Peyer's patch (tissue), 4 donors: ENCODE measurements at regions not wholly inside any gene's neighbourhood (a gene's known extent, or its start where the extent isn't known, plus 50 kb on each side); places are given as distances from the start of the nearest gene placed in this dataset.
A peak's percentile ranks its signal among the peaks of the same experiment; 100 is the strongest.

Experiments
- DNase-seq, 3 donors: peaks; one replicate each; pipeline ENCODE4 v3.0.0-alpha.2; 2017 to 2019
- H3K27ac ChIP-seq, 4 donors: fragments of 200-600 bp; sonication (generic); one replicate each; pipeline ENCODE4 v1.5.1; 2016 to 2019
- H3K27me3 ChIP-seq, 2 donors: fragments of 200-600 bp; sonication (generic); one replicate each; pipeline ENCODE4 v1.5.1; 2019
- H3K36me3 ChIP-seq, 3 donors: fragments of 200-600 bp; sonication (generic); one replicate each; pipeline ENCODE4 v1.5.1; 2016 to 2019
- H3K4me1 ChIP-seq, 4 donors: fragments of 200-600 bp; sonication (generic); one replicate each; pipeline ENCODE4 v1.5.1; 2016 to 2019
- H3K4me3 ChIP-seq, 4 donors: fragments of 200-600 bp; sonication (generic); 1 replicate in 3 of 4; 2 replicates in 1 of 4; pipeline ENCODE4 v1.5.1; 2016 to 2019; ENCODE audit warnings: mild to moderate bottlenecking in 1 of 4
- H3K9me3 ChIP-seq, 4 donors: fragments of 200-600 bp; sonication (generic); one replicate each; pipeline ENCODE4 v1.5.1; 2016 to 2019; ENCODE audit warnings: mild to moderate bottlenecking in 1 of 4
- CTCF ChIP-seq, 6 experiments: fragments of 450-650 bp in 4 of 6; fragments of 200-600 bp in 2 of 6; sonication (generic) in 1 of 6; IDR thresholded peaks; one replicate each; pipeline ENCODE4 v1.5.1; 2017 to 2019; ENCODE audit warnings: antibody characterized with exemption in 6 of 6, mild to moderate bottlenecking in 3 of 6, moderate library complexity in 1 of 6
- POLR2A ChIP-seq, 2 donors: fragments of 450-650 bp; IDR thresholded peaks; one replicate each; pipeline ENCODE4 v1.5.1; 2017; ENCODE audit warnings: antibody characterized with exemption in 2 of 2, mild to moderate bottlenecking in 2 of 2, moderate library complexity in 2 of 2

- Histone ChIP-seq H3K36me3 (no peaks in the 10 kb centered on the region), H3K4me3 (no peak overlapping the region), H3K4me1 (no peaks in the 10 kb centered on the region), H3K27ac (no peak overlapping the region), H3K9me3 (no peaks in the 10 kb centered on the region), H3K27me3 (no peaks in the 10 kb centered on the region)
- no peak for DNase-seq
- no peak for TF ChIP-seq CTCF (IDR thresholded peaks at IDR 0.05)
- TF ChIP-seq POLR2A (IDR thresholded peaks at IDR 0.05) = no peak
Observed at GRCh38 chr2:18750672-18751554, 161.5 kb upstream of the NT5C1B start.

GRCh38 chr2:18749912-18750526 lies 160.7 kb upstream of the NT5C1B start:
- Histone ChIP-seq H3K9me3 (no peaks in the 10 kb centered on the region), H3K4me3 (no peak overlapping the region), H3K27ac (no peak overlapping the region), H3K36me3 (no peaks in the 10 kb centered on the region), H3K4me1 (no peaks in the 10 kb centered on the region), H3K27me3 (no peaks in the 10 kb centered on the region)
- DNase-seq = peak in 2 of 3 donors; percentile 22 to 59
- TF ChIP-seq POLR2A (IDR thresholded peaks at IDR 0.05) = no peak
- peak; percentile 18 to 76 (median 72) for TF ChIP-seq CTCF (IDR thresholded peaks at IDR 0.05)

- no peaks in the 10 kb centered on the region for H3K27me3 ChIP-seq
- no peak for DNase-seq
- no peaks in the 10 kb centered on the region for H3K36me3 ChIP-seq
- TF ChIP-seq CTCF (IDR thresholded peaks at IDR 0.05) = no peak
- no peak for TF ChIP-seq POLR2A (IDR thresholded peaks at IDR 0.05)
- H3K4me1 ChIP-seq = no peaks in the 10 kb centered on the region
- H3K27ac ChIP-seq = no peak overlapping the region
- H3K4me3 ChIP-seq = no peak overlapping the region
- no peaks in the 10 kb centered on the region for H3K9me3 ChIP-seq
Observed at GRCh38 chr2:18745431-18746272, 156.3 kb upstream of the NT5C1B start.

GRCh38 chr2:18741895-18742732 lies 152.7 kb upstream of the NT5C1B start:
- no peak overlapping the region for H3K27ac ChIP-seq
- no peaks in the 10 kb centered on the region for H3K27me3 ChIP-seq
- no peaks in the 10 kb centered on the region for H3K4me1 ChIP-seq
- no peaks in the 10 kb centered on the region for H3K9me3 ChIP-seq
- no peak overlapping the region for H3K4me3 ChIP-seq
- no peak for DNase-seq
- TF ChIP-seq CTCF (IDR thresholded peaks at IDR 0.05) = no peak
- TF ChIP-seq POLR2A (IDR thresholded peaks at IDR 0.05) = no peak
- H3K36me3 ChIP-seq = no peaks in the 10 kb centered on the region

GRCh38 chr2:18741191-18741590 lies 151.8 kb upstream of the NT5C1B start:
- Histone ChIP-seq H3K4me3 (no peak overlapping the region), H3K36me3 (no peaks in the 10 kb centered on the region), H3K4me1 (no peaks in the 10 kb centered on the region), H3K9me3 (no peaks in the 10 kb centered on the region), H3K27me3 (no peaks in the 10 kb centered on the region), H3K27ac (no peak overlapping the region)
- no peak for TF ChIP-seq CTCF (IDR thresholded peaks at IDR 0.05)
- DNase-seq = no peak
